Naive thymus-derived CD8-positive, alpha-beta T cell (primary cell): ENCODE measurements at regions not wholly inside any gene's neighbourhood (a gene's known extent, or its start where the extent isn't known, plus 50 kb on each side); places are given as distances from the start of the nearest gene placed in this dataset.

Experiments
- ATAC-seq, 2 donors: fragments of 150-1000 bp; cut with Tn5 transposase in 1 of 2; sonication (Bioruptor Pico), chemical (Tn5 transposase) in 1 of 2; 1 replicate in 1 of 2; 2 replicates in 1 of 2; pipeline ENCODE4 v1.10.0; 2021; ENCODE audit warnings: mild to moderate bottlenecking in 2 of 2, moderate library complexity in 2 of 2
- POLR2A ChIA-PET: fragments of 350-600 bp; sonication (Branson Sonifier 250); formaldehyde crosslinking; loops from one replicate; lab custom pipeline; 2021; ENCODE audit warnings: antibody characterized with exemption; lab: Charles Lee
- DNase-seq, 10 donors: peaks; one replicate each; pipeline versions ENCODE4 v3.0.0 to v3.0.0-alpha.2; 2020 to 2022
- H3K27ac Mint-ChIP-seq, 10 donors: one replicate each; pipeline ENCODE4 v1.8.0; 2020 to 2022; ENCODE audit warnings: mild to moderate bottlenecking in 10 of 10, mixed read lengths in 10 of 10, moderate library complexity in 4 of 10, inconsistent platforms in 1 of 10
- H3K27me3 Mint-ChIP-seq, 5 donors: one replicate each; pipeline ENCODE4 v1.8.0; 2021 to 2022; ENCODE audit warnings: mixed read lengths in 5 of 5
- H3K36me3 Mint-ChIP-seq, 3 donors: one replicate each; pipeline ENCODE4 v1.8.0; 2020 to 2022; ENCODE audit warnings: mixed read lengths in 3 of 3, mild to moderate bottlenecking in 2 of 3, inconsistent platforms in 1 of 3
- H3K4me1 Mint-ChIP-seq, 4 donors: one replicate each; pipeline ENCODE4 v1.8.0; 2021 to 2022; ENCODE audit warnings: mixed read lengths in 4 of 4
- H3K4me3 Mint-ChIP-seq, 10 donors: one replicate each; pipeline ENCODE4 v1.8.0; 2020 to 2022; ENCODE audit warnings: mild to moderate bottlenecking in 10 of 10, mixed read lengths in 10 of 10, moderate library complexity in 6 of 10, inconsistent platforms in 1 of 10
- H3K9me3 Mint-ChIP-seq, 9 donors: one replicate each; pipeline ENCODE4 v1.8.0; 2020 to 2022; ENCODE audit warnings: mixed read lengths in 9 of 9, mild to moderate bottlenecking in 3 of 9, inconsistent platforms in 1 of 9, moderate library complexity in 1 of 9

DNA sequence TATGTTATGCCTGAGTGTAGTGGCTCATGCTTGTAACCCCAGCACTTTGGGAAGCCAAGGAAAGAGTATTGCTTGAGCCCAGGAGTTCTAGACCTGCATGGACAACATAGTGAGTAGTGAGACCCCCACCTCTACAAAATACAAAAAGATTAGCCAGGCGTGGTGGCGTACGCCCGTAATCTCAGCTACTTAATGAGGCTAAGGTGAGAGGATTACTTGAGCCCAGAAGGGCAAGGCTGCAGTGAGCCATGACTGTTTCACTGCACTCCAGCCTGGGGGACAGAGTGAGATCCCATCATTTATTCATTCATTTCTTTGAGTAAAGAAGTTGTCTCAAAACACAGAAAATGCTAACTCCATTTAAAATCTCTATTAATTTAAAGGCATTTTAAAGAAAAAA is 1061.6 kb downstream of the JRKL start:
- no peaks in the 10 kb centered on the region for H3K27me3 Mint-ChIP-seq
- H3K27ac Mint-ChIP-seq: no peak overlapping the region
- peaks cover 0 to 21% (median 8%) of the 10 kb centered on the region in 9 donors for H3K9me3 Mint-ChIP-seq
- H3K36me3 Mint-ChIP-seq: no peaks in the 10 kb centered on the region
- H3K4me1 Mint-ChIP-seq: no peaks in the 10 kb centered on the region
- ATAC-seq: no peak
- POLR2A ChIA-PET: no interaction called here
- DNase-seq: no peak
- H3K4me3 Mint-ChIP-seq: no peak overlapping the region

DNA sequence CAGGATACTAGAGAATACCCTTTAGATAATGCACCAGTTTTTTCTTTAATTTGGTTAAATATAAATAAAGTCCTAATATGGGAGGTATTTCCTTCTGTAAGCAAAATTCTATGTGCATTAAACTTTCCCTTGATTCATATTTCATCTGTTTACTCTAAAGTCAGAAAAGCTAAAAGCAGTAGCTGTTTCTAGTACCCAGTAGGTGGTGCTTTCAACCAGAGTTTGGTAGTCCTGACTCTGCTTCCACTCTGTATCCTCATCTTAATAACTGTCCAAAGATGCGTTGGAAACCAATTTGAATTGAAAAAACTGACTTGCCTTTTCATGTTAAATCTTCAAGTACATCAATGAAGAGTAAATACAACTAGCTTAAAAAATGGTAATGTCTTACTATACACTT is 1065.2 kb downstream of the JRKL start:
- DNase-seq: no peak
- Mint-ChIP-seq H3K4me3 (no peak overlapping the region), H3K9me3 (peaks cover 0 to 19% (median 9%) of the 10 kb centered on the region in 9 donors), H3K27me3 (no peaks in the 10 kb centered on the region), H3K4me1 (no peaks in the 10 kb centered on the region), H3K36me3 (no peaks in the 10 kb centered on the region), H3K27ac (no peak overlapping the region)
- no peak for ATAC-seq
- POLR2A ChIA-PET: no interaction called here

DNA sequence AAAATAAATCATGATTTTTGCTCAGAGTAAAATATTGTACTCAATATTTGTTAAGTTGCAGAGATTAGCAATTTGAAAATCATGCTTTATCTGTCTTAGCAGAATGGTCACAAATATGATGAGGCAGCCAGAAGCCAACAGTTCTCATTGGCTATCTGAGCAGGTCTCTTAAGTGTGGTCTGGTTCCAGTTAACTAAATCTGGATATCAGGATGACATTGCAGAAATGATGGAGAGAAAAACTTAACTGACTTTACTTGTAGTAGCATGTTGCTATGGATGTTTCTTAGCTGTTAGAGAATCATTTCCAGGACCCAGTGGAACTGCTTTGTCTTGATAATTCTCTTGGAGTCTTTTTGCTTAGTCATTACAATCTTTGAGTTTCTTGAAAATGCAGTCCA is 1070.3 kb downstream of the JRKL start:
- peaks cover 0 to 38% (median 28%) of the 10 kb centered on the region in 9 donors for H3K9me3 Mint-ChIP-seq
- no peak for DNase-seq
- no peaks in the 10 kb centered on the region for H3K4me1 Mint-ChIP-seq
- POLR2A ChIA-PET: no interaction called here
- H3K4me3 Mint-ChIP-seq: no peak overlapping the region
- no peak for ATAC-seq
- peaks cover 0 to 12% (median 2%) of the 10 kb centered on the region in 3 donors for H3K36me3 Mint-ChIP-seq
- H3K27ac Mint-ChIP-seq: no peak overlapping the region
- H3K27me3 Mint-ChIP-seq: no peaks in the 10 kb centered on the region

GRCh38 chr11:97461044-97461880 is 1071.4 kb downstream of the JRKL start:
- no peaks in the 10 kb centered on the region for H3K4me1 Mint-ChIP-seq
- POLR2A ChIA-PET: no interaction called here
- no peak overlapping the region for H3K27ac Mint-ChIP-seq
- peaks cover 0 to 12% (median 2%) of the 10 kb centered on the region in 3 donors for H3K36me3 Mint-ChIP-seq
- no peak overlapping the region for H3K4me3 Mint-ChIP-seq
- peaks cover 0 to 38% (median 23%) of the 10 kb centered on the region in 9 donors for H3K9me3 Mint-ChIP-seq
- no peak for ATAC-seq
- H3K27me3 Mint-ChIP-seq: no peaks in the 10 kb centered on the region
- peak in 1 of 10 donors; percentile 64 for DNase-seq

GRCh38 chr11:97461934-97462333 is 1072.1 kb downstream of the JRKL start:
- no peak for DNase-seq
- no peaks in the 10 kb centered on the region for H3K4me1 Mint-ChIP-seq
- peaks cover 0 to 12% (median 2%) of the 10 kb centered on the region in 3 donors for H3K36me3 Mint-ChIP-seq
- POLR2A ChIA-PET: no interaction called here
- H3K4me3 Mint-ChIP-seq: no peak overlapping the region
- H3K27me3 Mint-ChIP-seq: no peaks in the 10 kb centered on the region
- H3K27ac Mint-ChIP-seq: no peak overlapping the region
- ATAC-seq: no peak
- H3K9me3 Mint-ChIP-seq: peaks cover 0 to 38% (median 23%) of the 10 kb centered on the region in 9 donors

GRCh38 chr11:97463891-97464290 is 1074.1 kb downstream of the JRKL start:
- no peak for DNase-seq
- POLR2A ChIA-PET: no interaction called here
- H3K4me3 Mint-ChIP-seq: no peak overlapping the region

DNA sequence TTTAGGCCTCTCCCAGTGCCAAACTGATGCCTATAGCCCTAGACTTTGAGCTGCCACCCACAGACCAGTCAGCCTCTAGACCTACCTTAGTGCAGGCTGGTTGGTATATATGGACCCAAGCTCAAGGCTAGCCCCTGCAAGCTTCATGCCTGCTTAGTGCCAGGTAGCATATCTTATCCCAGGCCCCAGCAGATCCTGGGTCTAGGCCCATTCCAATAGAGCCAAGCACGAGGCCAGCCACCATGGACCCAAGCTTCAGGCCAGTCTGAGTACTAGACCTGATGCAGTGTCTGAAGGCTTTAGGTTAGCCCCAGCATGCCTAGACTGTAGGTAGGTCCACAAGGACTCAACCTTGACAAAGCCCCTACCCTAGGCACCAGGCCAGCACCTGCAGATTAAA is 1081.7 kb downstream of the JRKL start:
- ATAC-seq: no peak
- H3K9me3 Mint-ChIP-seq: peaks cover 13 to 49% (median 27%) of the 10 kb centered on the region in 9 donors
- no peaks in the 10 kb centered on the region for H3K27me3 Mint-ChIP-seq
- POLR2A ChIA-PET: no interaction called here
- peaks cover 0 to 7% (median 0%) of the 10 kb centered on the region in 3 donors for H3K36me3 Mint-ChIP-seq
- H3K27ac Mint-ChIP-seq: no peak overlapping the region
- no peak overlapping the region for H3K4me3 Mint-ChIP-seq
- DNase-seq: no peak
- H3K4me1 Mint-ChIP-seq: no peaks in the 10 kb centered on the region

More at GRCh38 chr11:97463891-97464290, 1074.1 kb downstream of the JRKL start:
- Mint-ChIP-seq H3K27me3 (no peaks in the 10 kb centered on the region), H3K4me1 (no peaks in the 10 kb centered on the region), H3K27ac (no peak overlapping the region), H3K36me3 (peaks cover 0 to 12% (median 2%) of the 10 kb centered on the region in 3 donors), H3K9me3 (peaks cover 0 to 45% (median 23%) of the 10 kb centered on the region in 9 donors)
- ATAC-seq: no peak

- H3K9me3 Mint-ChIP-seq: peaks cover 3 to 39% (median 10%) of the 10 kb centered on the region in 9 donors
- DNase-seq (no peak), ATAC-seq (no peak)
- no peak overlapping the region for H3K4me3 Mint-ChIP-seq
- no peaks in the 10 kb centered on the region for H3K4me1 Mint-ChIP-seq
- H3K36me3 Mint-ChIP-seq: no peaks in the 10 kb centered on the region
- H3K27ac Mint-ChIP-seq: no peak overlapping the region
- POLR2A ChIA-PET: no interaction called here
- H3K27me3 Mint-ChIP-seq: no peaks in the 10 kb centered on the region
Observed at GRCh38 chr11:97487387-97487786, 1097.6 kb downstream of the JRKL start.

DNA sequence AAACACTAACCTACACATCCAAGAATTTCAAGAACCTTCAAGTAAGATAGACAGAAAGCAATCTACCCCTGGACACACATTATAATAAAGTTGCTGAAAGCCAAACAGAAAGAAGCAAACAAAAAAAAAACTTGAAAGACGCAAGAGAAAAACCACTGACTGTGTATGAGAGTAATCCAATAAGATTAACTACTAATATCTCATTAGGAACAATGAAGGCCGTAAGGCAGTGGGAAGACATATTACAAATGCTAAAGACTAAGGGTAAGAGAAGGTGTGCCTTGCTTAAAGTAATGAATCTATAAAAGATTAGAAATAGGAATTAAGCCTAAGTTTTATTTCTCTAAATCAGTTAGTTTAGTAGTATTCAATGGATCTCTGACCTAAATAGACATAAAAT is 1109.1 kb downstream of the JRKL start:
- H3K4me3 Mint-ChIP-seq: no peak overlapping the region
- H3K9me3 Mint-ChIP-seq: peaks cover 1 to 32% (median 10%) of the 10 kb centered on the region in 9 donors
- H3K27ac Mint-ChIP-seq: no peak overlapping the region
- no peak for ATAC-seq
- POLR2A ChIA-PET: no interaction called here
- peaks cover 0 to 5% (median 0%) of the 10 kb centered on the region in 3 donors for H3K36me3 Mint-ChIP-seq
- no peak for DNase-seq
- no peaks in the 10 kb centered on the region for H3K27me3 Mint-ChIP-seq
- H3K4me1 Mint-ChIP-seq: no peaks in the 10 kb centered on the region

GRCh38 chr11:97502201-97502600 is 1112.4 kb downstream of the JRKL start:
- Mint-ChIP-seq H3K4me3 (no peak overlapping the region), H3K27ac (no peak overlapping the region), H3K9me3 (peaks cover 1 to 35% (median 10%) of the 10 kb centered on the region in 9 donors), H3K27me3 (no peaks in the 10 kb centered on the region), H3K4me1 (no peaks in the 10 kb centered on the region), H3K36me3 (peaks cover 0 to 5% (median 0%) of the 10 kb centered on the region in 3 donors)
- POLR2A ChIA-PET: no interaction called here
- ATAC-seq: no peak
- no peak for DNase-seq

DNA sequence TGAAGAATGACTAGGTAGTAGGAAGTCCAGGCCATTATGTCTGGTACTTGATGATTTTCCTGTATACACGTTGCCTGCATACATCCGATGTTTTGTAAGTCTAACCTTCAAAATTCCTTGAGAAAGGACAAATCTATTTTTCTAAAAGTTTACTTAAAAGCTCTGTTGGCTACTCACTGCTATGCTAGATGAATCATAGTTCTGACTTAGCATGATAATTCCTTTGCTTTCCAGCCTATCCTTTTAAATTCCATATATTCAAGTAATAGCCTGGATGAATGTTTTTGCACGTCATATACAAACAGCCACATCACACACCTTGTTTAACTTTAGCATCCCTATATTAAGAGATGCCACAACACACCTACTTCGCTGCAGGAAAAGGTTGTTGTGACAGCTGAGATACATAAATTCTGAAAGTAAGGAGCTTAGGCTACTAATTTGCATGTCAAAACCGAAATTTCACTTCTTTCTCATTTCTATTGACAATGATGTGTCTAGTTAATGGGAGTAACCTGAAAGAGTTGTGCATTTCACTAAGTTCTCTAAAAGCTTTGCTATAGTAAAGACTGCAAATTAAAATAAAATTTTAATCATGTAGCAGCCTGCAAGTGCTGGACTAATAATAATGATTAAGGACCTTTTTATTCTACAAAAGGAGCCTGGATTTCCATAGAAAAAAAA is 1116.4 kb downstream of the JRKL start:
- DNase-seq (no peak), ATAC-seq (no peak)
- Mint-ChIP-seq H3K4me1 (no peaks in the 10 kb centered on the region), H3K9me3 (peaks cover 0 to 30% (median 8%) of the 10 kb centered on the region in 9 donors), H3K36me3 (peaks cover 0 to 5% (median 0%) of the 10 kb centered on the region in 3 donors), H3K4me3 (no peak overlapping the region), H3K27me3 (no peaks in the 10 kb centered on the region), H3K27ac (no peak overlapping the region)
- POLR2A ChIA-PET: no interaction called here

- Mint-ChIP-seq H3K9me3 (peaks cover 1 to 26% (median 10%) of the 10 kb centered on the region in 9 donors), H3K4me3 (no peak overlapping the region), H3K36me3 (no peaks in the 10 kb centered on the region), H3K27me3 (no peaks in the 10 kb centered on the region), H3K27ac (no peak overlapping the region), H3K4me1 (no peaks in the 10 kb centered on the region)
- DNase-seq: no peak
- POLR2A ChIA-PET: no interaction called here
- ATAC-seq: no peak
Observed at GRCh38 chr11:97514446-97514845, 1124.6 kb downstream of the JRKL start.

DNA sequence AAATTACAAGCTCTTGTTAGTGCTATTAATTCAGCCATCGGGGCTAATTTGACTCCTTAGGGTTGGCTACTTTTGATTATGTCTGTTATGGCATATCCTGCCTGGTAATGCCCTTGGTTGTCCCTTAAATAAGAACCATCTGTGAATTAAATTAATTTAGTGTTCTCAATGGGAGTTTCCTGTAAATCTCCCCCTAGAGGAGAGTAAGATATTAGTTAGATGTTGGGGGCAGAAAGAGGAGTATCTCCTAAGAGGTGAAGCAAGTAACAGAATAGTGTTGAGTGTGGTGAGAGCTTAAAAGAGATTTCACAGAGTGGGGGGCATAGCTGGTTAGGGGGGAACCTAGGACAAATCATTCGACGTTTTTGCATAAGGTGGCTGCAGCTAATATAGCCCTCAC is 1126.9 kb downstream of the JRKL start:
- H3K4me1 Mint-ChIP-seq: no peaks in the 10 kb centered on the region
- no peaks in the 10 kb centered on the region for H3K27me3 Mint-ChIP-seq
- no peak for DNase-seq
- no peak overlapping the region for H3K27ac Mint-ChIP-seq
- POLR2A ChIA-PET: no interaction called here
- no peak overlapping the region for H3K4me3 Mint-ChIP-seq
- no peak for ATAC-seq
- H3K36me3 Mint-ChIP-seq: no peaks in the 10 kb centered on the region
- peaks cover 0 to 31% (median 9%) of the 10 kb centered on the region in 9 donors for H3K9me3 Mint-ChIP-seq
